Amniotic stem cell (primary cell): ENCODE measurements at regions not wholly inside any gene's neighbourhood (a gene's known extent, or its start where the extent isn't known, plus 50 kb on each side); places are given as distances from the start of the nearest gene placed in this dataset.
"Not testable (repeated sequence)": the region's sequence is repeated elsewhere in the genome, so short reads cannot be mapped to it uniquely, and the experiment has no call there.

ENCODE experiments used
- DNase-seq: peaks from one replicate; lab custom pipeline; 2025; lab: John Stamatoyannopoulos, UW

GRCh38 chr5:62168506-62169281 is 137.3 kb upstream of the KIF2A start:
- DNase-seq, result no peak

- no peak for DNase-seq
Measured at GRCh38 chr5:62178258-62178657, 127.7 kb upstream of the KIF2A start.

- no peak for DNase-seq
Measured at GRCh38 chr5:62182802-62183201, 123.2 kb upstream of the KIF2A start.

- no peak for DNase-seq
Measured at GRCh38 chr5:62183727-62184126, 122.3 kb upstream of the KIF2A start.

- no peak for DNase-seq
Measured at GRCh38 chr5:62184444-62184843, 121.6 kb upstream of the KIF2A start.

GRCh38 chr5:62190173-62190572 is 115.8 kb upstream of the KIF2A start:
- DNase-seq, result no peak

GRCh38 chr5:62190931-62191330 is 115.1 kb upstream of the KIF2A start:
- no peak for DNase-seq

GRCh38 chr5:62192958-62193357 is 113.0 kb upstream of the KIF2A start:
- no peak for DNase-seq

- not testable (repeated sequence) for DNase-seq
Measured at GRCh38 chr5:62196532-62196931, 109.5 kb upstream of the KIF2A start.

GRCh38 chr5:62197697-62198096 is 108.3 kb upstream of the KIF2A start:
- DNase-seq, result no peak

- no peak for DNase-seq
Measured at GRCh38 chr5:62198421-62198820, 107.6 kb upstream of the KIF2A start.

- no peak for DNase-seq
Measured at GRCh38 chr5:62199792-62200716, 106.0 kb upstream of the KIF2A start.

- no peak for DNase-seq
Measured at GRCh38 chr5:62206150-62206829, 99.7 kb upstream of the KIF2A start.

GRCh38 chr5:62208218-62208852 is 97.7 kb upstream of the KIF2A start:
- no peak for DNase-seq

GRCh38 chr5:62211405-62211804 is 94.6 kb upstream of the KIF2A start:
- no peak for DNase-seq

- no peak for DNase-seq
Measured at GRCh38 chr5:62212648-62213047, 93.4 kb upstream of the KIF2A start.

GRCh38 chr5:62214701-62215100 is 91.3 kb upstream of the KIF2A start:
- no peak for DNase-seq

GRCh38 chr5:62216603-62217002 is 89.4 kb upstream of the KIF2A start:
- DNase-seq, result not testable (repeated sequence)

GRCh38 chr5:62217095-62217494 is 88.9 kb upstream of the KIF2A start:
- not testable (repeated sequence) for DNase-seq

GRCh38 chr5:62218860-62219259 is 87.1 kb upstream of the KIF2A start:
- not testable (repeated sequence) for DNase-seq

GRCh38 chr5:62221881-62222280 is 84.1 kb upstream of the KIF2A start:
- DNase-seq, result not testable (repeated sequence)

GRCh38 chr5:62222305-62222704 is 83.7 kb upstream of the KIF2A start:
- DNase-seq, result not testable (repeated sequence)
